Stimulated activated CD4-positive, alpha-beta T cell treated with anti-CD3 and anti-CD28 coated beads, Interleukin-1b, Interleukin-23, amount 100 ng/mL, for 4 hours (primary cell): ENCODE measurements at regions not wholly inside any gene's neighbourhood (a gene's known extent, or its start where the extent isn't known, plus 50 kb on each side); places are given as distances from the start of the nearest gene placed in this dataset.

Source experiments
- DNase-seq, 2 donors: peaks; one replicate each; pipeline ENCODE4 v3.0.0-alpha.2; 2020; ENCODE audit warnings: low read depth in 2 of 2

DNA sequence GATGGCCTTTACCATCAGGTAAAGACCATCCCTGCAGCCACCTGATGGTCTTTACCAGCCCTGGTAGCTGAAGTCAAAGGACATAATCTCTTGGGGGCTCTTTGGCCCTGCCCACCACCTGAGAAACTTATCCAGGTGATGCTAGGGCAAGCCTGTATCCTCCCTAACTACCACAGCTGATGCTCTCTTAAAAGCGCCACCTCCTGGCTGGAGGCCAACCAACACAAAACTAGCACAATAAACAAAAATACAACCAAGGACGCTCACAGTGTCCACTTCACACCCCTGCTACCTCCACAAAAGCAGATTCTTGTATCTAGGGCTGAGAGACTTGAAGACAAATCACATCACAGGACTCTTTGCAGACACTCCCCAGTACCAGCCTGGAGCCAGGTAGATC is 357.1 kb upstream of the POU3F1 start:
- no peak for DNase-seq

DNA sequence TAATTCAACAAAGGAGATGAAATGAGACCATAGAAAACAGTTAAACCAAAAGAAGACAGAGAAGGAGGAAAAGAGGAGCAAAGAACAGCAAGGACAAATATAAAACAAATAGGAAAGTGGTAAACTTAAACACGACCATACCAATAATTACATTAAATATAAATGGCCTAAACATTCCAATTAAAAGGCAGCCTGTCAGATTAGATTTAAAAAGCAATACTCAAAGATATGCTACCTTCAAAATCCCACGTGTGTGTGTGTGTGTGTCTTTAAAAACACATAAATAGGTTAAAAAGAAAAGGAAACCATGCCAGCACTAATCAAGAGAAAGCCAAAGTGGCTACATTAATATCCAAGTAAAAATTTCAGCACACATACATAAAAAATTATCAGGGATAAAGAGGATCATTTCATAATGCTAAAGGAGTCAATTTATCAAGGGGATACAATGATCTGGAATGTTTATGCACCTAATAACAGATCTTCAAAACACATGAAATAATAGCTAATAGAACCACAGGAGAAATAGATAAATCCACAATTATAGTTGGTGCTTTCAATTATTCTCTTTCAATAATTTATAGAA is 355.7 kb upstream of the POU3F1 start:
- no peak for DNase-seq

DNA sequence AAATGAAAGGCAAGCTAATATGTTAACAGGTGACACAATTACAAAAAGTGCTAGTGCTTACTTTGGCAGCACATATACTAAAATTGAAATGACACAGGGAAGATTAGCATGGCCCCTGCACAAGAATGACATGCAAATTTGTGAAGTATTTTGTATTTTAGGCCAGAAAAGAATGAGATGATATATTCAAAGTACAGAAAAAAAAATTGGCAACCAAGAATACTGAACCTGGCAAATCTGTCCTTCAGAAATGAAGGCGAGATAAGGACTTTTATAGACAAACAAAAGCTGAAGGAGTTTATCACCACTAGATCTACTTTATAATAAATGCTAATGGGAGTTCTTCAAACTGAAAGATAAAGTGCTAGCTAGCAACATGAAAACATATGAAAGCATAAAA is 350.0 kb upstream of the POU3F1 start:
- no peak for DNase-seq

DNA sequence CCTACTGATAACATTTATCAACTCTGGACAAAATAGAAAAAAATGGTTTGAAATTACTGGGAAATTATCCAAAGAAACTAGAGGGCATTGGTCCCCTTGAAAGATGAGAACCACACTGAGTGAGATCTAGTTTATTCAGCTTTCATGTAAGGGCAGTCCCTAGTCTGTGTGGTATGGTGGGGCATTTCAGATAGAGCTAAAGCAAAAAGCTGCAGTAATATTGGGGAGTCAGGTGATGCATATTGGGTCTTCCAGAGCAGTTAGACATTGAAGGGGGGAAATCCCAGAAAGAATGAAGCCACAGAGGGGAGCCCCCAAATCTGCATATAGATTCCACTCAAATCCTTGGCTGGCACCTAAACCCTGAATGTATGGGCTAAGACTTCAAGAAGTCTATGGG is 347.7 kb upstream of the POU3F1 start:
- no peak for DNase-seq

DNA sequence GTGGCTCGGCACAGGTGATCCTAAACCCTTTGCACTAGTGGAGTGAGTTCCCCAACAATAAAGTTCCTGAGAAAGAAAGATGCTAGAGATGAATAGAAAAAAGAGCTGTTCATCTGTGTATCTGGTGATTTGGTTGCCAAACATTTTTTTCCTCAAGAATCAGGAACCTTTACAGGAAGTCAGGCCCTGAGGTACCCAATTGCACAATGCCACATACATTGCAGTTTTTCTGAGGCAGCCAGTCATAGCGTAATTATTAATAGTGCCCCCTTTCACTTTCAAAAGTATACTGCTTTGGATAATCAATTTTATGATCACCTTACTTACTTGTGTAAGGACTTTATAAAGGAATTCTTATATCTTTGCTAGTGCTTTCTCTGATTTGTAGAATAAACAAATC is 346.3 kb upstream of the POU3F1 start:
- DNase-seq, result no peak

DNA sequence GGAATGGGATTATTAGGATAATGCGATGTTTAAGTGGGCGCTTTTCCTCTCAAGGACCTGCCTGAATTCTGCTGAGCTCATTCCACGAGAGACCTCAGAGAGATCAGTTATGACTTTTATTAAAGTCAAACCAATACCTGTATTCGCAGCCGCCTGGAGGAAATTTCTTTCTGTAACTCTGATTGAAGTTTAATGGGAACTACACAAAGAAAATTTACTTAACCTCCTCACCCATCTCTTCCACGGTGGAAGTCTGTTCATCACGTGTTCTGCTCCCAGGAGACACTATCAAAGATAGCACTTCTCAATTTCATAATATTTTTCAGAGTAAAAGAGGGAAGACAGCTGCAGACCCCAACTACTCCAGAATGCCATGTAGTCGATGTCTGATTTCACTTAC is 334.7 kb upstream of the POU3F1 start:
- no peak for DNase-seq

DNA sequence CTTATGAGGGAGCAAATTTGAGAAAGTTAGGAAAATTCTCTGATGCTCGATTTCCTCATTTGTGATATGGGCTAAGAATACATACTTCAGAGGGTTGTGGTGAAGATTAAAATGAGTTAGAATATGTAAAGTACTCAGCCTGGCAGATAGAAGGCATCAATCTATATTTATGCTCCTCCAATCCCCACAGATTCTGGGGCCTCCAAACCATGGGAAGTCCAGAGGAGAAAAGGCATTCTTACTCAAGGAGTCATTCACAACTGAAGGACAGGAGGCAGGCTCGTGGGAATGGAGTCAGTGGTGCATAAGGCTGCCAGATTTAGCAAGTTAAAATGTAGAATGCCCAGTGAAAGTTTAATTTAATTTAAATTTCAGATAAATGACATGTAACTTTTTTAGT is 330.0 kb upstream of the POU3F1 start:
- DNase-seq, result no peak

DNA sequence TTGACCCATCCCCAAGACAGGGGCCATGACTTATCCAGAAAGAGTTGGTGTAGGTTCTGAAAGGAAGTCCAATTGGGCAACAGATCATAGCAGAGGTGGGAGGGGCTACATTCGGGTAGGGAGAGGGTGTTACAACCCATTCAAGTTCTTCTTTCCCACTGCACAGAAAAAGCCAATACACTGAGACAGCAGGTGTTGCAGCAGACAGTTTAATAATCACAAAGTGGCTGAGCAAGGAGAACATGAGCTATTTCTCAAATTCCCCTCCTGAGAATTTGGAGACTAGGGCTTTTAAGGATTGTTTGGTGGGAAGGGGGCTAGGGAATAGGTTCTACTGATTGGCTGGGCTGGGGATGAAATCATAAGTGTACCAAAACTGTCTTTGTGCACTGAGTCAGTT is 328.4 kb upstream of the POU3F1 start:
- DNase-seq, result no peak

DNA sequence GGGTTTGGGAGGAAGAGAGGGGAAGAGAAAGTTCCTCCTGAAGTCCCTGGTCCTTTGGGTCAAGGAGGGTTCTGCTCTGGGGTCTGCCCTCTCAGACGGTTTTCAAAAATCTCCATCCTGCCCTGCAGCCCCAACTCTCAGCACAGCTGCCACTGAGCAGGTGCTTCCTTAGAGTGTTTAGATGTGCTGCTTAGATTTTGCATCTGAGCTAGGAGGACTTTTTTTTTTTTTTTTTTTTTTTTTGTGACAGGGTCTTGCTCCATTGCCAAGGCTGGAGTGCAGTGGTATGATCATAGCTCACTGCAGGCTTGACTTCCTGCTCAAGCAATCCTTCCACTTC is 324.9 kb upstream of the POU3F1 start:
- DNase-seq, result no peak

DNA sequence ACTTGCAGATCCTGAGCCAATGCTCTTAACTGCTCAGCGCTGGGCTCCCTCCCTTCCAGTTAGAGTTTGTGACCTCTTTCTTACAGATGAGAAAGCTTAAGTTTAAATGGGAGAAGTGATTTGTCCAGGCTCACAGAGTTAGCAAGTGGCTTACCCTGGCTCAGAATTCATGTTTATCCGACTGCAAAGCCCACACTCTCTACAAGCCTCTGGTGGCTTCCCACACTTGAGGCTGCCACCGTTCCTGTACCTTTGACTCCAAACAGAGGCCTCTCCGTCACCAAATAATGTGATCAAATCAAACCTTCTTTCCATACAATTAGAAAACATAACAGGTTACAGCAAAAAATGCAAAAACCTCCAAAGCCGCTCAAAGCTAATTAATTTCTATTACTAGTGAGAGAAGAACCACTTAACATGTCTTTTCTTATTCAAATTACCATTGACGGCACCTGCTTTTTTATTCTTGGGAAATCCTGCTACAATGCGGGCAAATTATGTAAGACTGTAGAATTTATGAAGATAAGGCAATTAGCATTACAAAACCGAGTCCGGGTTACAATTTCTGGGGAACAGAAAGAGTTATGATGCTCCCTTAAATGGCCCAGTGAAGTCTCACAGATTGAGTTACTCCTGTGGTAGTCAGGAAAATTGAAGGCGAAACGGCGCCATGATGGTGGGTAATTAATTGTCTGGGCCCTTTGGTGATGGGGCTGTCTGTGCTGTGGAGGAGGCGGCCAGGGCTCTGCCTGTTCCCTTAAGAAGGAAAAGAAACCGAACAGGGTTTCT is 324.3 kb upstream of the POU3F1 start:
- no peak for DNase-seq

DNA sequence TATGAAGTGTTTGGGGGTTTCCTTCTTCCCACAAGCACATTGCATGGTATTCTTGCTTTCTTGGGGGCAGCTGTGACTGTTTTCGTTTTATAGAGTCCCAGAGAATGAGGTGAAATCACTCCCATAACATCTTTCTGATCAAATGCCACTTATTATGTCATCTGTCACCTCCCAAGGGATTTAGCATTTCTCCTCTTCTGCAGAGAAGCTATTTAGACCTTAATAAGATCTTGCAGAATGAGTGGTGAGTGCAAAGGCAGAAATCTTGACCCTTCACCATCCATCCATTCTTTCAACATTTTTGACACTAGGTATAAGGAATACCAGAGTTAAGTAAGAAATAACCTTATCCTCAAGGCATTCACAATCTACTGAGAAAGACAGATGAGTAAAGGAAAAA is 318.6 kb upstream of the POU3F1 start:
- DNase-seq, result no peak

DNA sequence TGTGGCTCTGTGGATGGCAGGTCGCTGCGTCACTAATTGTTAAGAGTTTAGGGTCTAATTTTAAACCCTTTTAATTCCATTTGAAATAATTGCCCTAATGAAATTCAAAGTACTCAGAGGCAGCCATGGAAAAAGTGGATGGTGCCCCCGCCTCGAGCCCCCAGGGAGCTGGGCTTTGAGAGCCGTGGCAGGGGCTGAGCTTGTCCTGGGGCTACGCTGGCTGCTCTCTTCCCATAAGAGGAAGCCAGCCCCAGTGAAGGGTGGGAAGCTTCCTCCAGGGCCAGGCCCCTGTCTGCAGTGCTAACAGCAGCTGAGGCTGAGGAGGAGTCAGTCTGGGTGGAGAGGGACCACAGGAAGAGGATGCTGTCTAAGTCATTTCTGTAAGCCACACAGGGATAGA is 315.0 kb upstream of the POU3F1 start:
- DNase-seq, result no peak

DNA sequence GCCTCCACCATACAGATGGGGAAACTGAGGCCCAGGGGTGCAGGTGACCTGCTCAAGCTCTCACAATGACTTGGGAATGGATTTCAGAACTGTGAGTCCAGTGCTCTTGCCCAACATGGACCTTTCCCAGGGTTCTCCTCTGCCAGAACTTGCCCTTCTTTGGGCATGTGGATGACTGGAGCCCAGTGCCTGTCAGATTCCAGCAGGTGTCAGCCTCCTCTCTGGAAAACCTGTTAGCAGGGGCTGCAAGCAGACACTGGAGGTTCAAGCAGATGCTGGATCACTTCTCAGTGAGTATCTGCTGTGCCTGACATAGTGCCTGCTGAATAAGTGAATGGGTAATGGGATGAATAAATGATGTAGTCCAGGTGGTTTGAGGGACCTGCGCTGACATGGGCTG is 314.2 kb upstream of the POU3F1 start:
- DNase-seq, result no peak

DNA sequence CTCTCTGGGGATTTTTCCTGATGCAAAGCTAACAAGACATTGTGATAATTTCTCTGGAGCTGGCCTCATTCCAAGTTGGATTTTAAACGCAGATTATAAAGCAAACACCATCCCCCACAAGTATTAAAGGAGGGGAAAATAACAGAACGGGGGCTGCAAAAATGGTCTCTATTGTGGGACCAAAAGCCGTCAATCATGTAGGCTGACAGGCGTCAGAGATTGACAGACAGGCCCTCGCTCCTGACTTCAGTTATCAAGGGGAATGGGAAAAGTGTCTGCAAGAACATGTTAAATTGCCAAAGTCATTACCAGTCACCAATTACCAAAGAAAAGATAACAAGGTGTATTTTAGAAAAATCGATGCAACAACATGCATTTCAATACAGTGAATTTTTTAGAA is 307.4 kb upstream of the POU3F1 start:
- no peak for DNase-seq

DNA sequence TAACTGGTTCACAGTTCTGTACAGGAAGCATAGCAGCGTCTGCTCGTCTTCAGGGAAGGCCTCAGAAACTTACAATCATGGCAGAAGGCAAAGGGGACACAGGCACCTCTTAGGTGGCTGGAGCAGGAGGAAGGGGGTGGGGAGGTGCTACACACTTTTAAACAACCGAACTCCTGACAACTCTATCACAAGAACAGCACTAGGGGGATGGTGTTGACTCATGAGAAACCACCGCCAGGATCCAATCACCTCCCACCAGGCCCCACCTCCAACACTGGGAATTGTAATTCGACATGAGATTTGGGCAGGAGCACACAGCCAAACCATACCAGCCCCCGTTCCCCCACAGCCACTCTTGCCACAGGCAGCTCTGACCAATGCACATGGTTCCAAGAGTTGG is 306.3 kb upstream of the POU3F1 start:
- no peak for DNase-seq

DNA sequence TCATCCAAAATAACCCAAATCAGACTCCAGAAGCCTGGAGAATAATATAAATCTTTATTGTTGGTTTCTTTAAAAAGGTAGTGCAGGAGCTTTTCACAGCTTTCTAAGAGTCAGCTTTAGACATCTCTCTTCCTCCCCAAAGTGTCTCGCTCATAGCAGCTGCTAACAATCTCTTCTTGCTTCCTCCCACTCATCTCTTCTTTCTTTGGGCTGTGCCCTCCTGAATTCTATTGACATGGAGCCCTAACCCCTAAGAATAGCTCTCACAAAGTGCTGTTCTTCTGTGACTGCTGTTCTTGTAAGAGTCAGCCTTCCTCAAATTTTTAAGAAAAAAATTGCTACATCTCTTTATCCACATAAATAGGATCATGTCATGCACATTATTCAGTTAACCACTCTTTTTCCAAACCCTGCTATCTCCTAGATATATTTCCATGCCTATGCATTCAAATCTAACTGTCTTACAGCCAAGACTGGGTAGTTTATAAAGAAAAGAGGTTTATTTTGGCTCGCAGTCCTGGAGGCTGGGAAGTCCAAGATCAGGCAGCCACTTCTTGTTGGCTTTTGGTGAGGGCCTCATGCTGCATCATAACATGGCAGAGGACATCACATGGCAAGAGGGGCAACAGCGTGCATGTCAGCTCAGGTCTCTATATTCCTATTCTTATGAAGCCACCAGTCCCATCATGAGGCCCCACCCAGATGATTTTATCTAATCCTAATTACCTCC is 301.0 kb upstream of the POU3F1 start:
- DNase-seq, result no peak

DNA sequence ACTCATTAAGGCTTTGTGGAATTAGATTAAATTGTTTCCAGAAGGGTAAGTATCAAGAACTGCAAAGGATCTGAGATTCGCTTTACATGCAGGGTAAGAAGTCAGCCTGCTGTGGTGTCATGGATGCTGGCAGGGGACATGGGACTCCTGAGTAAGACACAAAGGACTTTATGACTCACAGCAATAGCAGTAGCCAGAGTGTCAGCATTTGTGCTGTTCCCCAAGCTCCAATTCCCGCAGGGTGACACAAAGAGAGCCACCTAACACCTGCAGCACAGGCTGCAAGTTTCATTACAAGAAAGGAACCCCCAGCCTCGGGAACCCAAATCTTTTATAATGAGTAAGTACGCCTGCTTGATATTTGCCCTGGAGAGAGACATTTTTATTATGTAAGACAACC is 298.1 kb upstream of the POU3F1 start:
- no peak for DNase-seq

DNA sequence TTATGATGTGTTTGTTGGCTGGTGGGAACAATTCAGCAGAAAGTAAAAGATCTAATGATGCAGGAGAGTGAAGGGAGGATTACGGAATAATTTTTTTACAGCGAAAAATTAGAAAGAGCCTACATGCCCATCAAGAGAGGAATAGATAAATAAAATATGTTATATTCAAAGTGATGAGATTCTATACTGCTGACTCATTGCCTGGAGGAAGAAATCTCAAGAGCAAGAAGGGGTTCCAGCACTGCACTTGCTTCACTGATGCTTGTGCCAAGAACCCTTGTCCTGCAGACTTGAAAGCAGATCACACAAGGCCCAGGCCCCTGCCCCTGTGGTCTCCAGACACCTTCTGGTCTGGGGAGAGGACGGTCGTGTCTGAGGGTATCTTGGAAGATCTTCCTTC is 295.1 kb upstream of the POU3F1 start:
- no peak for DNase-seq

DNA sequence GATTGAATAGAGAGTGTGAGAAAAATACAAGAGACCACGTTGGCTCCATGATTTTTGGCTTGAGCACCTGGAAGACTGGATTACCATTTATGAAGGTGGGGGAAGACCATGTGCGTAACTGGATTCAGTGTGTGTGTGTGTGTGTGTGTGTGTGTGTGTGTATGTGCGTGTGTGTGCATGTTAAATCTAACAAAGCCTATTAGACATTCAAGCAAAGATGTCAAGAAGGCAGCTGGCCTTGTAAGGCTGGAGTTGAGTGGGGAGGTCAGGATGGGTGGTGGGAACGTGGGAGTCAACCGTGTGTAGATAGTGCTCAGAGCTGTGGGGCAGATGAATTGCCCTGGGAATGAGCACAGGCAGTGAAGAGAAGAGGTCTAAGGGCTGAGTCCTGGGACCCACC is 293.8 kb upstream of the POU3F1 start:
- no peak for DNase-seq

DNA sequence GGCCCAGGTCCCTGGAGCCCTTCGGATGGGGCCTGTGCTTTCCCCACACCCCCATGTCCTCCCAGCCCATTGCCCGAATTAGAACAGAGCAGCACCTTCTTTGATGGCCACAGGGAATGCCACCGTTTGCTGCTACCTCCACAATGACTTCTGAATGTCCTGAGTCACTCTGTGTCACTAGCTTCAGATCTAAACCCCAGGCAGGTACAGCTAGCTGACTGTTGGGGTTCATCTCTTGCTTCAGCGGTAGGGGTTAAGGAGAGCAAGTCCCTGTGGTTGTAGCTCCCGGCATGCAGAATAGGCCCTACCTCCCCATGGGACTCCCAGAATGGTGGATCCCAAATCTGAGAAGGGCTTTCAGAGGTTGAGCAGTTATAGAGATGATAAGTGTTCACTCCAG is 291.1 kb upstream of the POU3F1 start:
- DNase-seq, result no peak

DNA sequence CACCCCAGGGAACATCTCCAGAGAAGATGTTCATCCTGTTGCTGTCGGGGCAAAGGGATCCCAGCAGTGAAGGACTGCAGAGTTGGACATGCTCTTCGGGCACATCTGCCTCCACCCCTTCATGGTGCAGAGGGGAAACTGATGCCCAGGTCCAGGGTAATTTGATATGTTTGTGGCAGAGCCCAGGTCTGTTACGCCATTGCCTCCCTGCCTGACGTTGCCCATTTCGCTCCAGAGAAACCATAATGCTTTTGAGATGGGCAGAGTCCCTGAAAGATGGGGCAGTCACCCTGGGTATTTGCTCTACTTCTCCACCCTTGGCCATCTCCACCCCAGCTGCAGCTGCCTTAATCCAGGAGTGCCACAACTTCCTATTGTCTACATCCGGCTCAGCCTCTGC is 290.4 kb upstream of the POU3F1 start:
- no peak for DNase-seq

DNA sequence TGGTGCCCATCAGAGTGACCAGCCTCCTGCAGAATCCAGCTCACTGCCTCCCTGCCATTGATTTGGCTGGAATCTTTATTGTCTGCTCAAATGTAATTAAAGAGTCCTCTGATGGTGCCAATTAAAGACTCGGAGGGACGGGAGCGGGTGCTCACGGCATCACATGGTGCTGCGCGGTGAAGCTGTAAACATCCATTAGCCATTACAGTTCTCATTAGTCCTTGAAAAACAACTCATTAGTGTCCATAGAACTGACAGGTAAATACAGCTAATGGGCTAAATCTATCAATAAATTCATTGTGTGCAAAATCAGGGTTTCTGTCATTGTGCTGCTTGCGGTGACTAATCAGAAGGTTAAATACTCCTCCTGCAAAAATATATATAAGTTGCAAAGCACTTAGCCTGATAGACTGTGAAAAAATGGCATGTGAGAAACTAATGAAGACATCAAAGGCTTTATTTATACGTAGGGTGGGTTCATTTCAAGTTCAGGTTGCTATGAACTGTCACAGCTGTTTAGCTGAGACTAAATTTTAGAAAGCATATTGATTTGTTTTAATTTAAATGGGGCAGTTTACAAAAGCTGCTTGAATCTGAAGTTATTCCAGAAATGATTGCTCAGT is 289.8 kb upstream of the POU3F1 start:
- DNase-seq, result no peak
